AG20443 (cell line): ENCODE measurements at regions not wholly inside any gene's neighbourhood (a gene's known extent, or its start where the extent isn't known, plus 50 kb on each side); places are given as distances from the start of the nearest gene placed in this dataset.
"Not testable (repeated sequence)": the region's sequence is repeated elsewhere in the genome, so short reads cannot be mapped to it uniquely, and the experiment has no call there.

Experiments
- DNase-seq: peaks from one replicate; pipeline ENCODE4 v3.0.0; 2012; ENCODE audit warnings: low spot score, mixed read lengths

DNA sequence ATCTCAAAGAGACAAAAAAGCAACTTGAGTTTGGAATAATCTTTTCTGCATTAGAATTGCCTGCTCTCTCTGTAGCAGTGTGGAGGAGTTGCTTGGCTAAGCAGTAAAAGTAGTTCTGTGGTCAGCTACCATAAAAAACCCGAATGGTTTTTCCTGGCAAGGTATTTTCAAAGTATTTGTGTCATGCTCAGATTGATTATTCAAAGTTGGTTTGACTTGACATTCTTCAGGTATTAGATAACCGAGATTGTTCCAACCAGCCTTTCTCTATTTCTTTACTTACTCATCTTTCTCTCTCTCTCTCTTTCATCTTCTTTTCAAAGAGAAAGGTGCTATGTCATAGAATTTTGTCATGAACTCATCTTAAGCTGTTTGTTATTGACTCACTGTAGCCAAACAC is 404.9 kb downstream of the CPS1 start:
- no peak for DNase-seq

DNA sequence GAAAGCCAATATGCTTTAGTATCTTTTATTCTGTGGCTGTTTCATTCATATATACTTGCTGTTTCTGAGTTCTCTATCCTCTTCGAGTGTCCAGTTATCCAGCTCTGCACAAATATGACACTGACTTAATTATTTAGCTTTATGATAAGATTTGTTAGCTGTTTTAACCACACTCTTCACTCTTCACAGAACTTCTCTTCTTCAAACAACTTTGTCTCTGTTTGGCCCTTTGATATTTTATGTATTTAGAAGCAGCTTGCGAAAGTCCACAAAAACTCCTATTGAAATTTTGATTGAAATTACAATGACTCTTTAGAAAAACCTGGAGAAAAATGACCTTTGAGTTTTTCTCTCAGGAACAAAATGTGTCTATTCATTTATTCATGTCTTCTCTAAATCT is 407.0 kb downstream of the CPS1 start:
- DNase-seq: no peak

DNA sequence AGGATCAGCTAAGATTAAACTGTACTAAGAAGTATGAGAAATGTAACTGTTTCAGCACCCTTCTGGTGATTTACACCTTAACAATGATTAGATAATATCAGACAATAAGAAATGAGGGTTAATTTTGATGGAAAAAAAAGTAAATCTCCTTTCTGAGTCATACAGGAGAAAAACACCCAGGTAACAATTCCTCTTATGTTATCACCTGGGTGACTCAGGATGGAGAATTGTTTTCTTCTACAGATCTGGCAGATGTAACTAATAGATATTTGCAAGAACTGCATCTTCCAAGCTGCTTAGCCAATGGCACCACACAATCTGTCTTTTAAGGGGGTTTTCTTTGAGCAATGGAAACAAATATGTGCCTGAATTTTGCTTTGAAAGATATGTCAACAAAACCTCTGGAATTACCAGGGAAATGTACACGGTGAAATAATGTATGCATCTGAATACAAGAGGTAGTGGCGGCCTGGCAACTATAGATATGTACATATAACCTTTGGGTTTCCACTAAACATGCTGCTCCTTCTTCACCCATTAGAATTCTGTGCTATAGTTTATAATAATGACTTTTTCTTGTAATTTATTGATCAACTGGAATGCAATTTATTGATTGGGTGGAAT is 407.9 kb downstream of the CPS1 start:
- no peak for DNase-seq

DNA sequence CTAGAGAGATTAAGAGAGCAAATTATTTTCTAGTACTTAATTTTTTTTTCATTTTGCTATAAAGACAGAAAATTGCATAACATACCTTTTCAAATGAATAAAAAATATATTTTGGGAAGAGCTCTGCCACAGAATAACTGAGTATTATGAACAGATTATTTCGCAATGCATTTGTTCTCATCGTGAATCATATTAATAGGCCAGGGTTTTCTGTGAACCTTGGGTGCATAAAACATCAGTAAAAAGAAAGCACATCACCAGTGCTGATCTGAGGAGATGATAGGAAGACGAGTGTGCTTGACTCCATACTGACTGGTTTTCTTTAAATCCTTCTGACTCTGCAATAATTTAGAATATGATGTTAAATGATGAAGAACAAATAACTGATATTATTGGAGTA is 409.1 kb downstream of the CPS1 start:
- DNase-seq: no peak

DNA sequence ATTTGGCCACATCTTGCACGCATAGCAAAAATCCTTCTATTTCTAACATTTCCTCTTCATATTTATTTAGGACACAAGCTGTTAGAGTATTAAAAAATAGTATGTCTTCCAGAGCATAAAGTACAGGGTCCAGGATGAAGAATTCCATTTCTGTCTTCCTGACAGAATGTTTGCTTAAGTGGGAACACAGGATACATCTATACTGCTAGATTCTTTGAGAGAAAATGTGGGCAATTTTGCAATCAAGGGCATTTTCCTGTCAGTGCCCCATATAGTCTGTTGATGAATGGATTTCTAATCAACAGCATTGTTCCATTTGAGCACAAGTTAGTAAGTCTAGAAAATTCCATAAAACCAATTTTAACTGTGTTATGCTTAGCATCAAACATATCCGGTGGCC is 409.9 kb downstream of the CPS1 start:
- no peak for DNase-seq

DNA sequence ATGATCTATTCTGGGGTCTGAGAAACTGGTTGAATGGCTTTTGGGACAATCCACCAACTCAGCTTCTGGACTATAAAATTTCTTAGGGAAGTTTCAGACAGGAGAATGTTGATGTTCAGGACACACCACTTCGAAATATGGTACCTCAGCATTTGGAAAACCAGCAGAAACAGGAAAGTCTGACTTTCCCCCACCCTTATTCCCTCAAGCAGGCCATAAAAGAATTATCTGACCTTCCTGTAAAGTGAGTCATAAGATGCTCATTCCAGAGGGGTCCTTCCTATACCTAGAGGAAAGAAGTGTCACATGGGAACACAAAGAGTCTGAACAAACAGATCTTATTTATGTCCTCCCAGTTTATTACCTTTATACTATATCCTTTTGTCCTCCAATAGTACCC is 415.0 kb downstream of the CPS1 start:
- DNase-seq: no peak

DNA sequence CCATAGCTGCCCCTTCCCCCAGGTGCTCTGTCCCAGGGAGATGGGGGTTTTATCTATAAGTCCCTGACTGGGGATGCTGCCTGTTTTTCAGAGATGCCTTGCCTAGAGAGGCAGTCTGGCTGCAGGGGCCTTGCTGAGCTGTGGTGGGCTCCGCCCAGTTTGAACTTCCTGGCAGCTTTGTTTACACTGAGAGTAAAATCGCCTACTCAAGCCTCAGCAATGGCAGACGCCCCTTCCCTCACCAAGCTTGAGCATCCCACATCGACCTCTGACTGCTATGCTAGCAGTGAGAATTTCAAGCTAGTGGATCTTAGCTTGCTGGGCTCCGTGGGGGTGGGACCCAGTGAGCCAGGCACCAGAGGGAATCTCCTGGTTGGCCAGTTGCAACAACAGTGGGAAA is 430.4 kb downstream of the CPS1 start:
- not testable (repeated sequence) for DNase-seq

DNA sequence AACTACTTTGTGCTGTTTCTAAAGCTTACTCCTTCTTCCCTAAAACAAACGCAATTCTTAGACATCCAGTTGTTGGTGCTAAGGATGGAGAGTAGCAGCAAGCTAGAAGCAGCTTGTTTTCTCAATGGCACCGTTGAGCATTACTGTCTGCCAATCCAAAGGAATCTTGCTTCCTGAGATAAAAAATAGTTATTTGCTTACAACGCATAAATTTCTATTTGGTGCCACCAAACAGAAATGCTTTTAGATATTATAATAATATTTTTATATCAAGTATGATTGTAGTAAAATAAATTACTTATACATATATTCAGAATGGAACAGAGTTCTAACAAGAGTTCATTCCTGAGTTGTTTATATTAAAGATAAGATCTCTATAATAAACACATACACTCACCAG is 434.7 kb downstream of the CPS1 start:
- no peak for DNase-seq

DNA sequence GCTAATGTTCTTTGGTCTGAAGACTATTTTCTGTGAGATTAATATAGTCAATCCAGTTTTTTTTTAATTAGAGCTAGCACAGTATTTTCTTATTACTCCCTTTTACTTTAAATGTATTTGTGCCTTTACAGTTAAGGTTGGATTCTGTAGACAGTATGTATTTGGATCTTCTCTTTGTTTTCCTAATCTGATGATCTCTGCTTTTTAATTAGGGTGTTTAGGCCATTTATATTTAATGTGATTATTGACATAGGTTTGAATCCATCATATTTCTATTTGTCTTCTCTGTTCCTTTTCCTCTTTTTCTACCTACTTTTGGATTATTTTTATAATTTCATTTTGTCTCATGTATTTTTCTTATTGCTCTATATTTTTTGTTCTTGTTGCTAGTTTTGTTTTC is 437.7 kb downstream of the CPS1 start:
- DNase-seq: no peak

DNA sequence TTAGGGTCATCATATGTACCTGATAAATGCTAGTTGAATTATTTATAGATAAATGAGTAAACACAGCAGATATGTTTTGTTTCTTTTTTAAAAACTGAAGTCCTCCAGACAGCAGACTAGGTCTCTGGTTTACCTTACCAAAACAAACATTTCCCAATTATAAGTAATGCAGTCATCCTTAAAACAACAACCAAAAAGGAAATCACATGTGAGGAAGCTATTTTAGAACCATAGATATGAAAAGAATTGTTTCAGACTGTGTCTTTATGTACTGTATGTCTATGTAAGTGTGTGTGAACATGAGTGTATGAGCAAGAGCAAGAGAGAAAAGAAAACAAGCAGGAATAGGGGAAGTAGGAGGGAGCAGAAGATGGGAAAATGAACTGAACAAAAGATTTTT is 441.0 kb downstream of the CPS1 start:
- DNase-seq: no peak

DNA sequence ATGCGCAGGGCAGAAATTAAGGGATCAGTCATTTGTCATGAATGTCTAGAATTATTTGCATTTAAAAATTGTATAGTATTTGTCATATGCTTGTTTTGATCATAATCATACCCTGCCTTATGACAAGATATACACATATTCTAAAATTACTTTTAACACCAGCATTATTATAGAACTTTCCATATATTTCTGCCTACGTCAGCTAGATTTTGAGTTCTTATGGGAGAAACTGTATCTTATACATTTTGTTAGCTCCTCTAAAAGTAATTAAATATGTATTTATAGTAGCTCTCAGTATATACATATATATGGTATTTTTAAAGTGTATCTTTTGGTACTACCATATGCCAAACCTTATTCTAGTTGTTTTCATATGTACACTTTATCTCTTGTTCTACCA is 441.9 kb downstream of the CPS1 start:
- DNase-seq: no peak

DNA sequence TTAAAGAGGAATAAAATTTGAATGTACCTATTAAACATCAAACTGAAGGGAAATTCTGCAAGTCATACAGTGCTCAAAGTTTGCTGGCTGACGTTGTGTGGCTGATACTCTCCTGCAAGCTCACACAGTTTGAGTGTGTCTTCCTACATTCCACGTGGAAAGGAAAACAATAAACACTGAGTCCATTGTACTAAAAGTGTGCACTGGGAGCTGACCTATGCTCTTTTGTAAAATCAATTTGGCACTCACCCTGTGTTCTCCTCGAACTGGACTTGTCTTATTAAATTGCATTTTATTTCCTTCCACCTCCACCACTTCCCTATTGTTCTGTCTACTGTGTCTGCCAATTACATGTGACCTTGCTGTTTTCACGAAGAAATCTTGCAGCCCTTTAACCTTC is 458.0 kb downstream of the CPS1 start:
- no peak for DNase-seq

DNA sequence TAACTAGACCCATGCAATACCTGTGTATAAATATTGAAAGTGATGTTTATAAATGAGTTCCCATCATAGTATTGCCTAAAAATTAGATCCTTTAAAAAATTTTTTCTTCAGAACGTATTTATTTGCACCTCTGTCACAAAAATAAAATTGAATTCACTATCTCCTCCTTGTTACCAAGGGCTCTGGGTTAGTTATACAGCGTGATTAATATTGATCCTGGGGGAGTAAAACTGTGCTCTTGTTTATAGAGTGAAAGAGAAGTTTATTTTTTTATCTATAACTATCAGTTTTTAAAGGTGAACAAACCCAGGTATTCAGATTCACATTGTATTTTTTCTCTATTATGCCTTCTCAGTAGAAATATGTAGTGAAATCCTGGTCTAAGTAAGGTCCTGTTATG is 458.5 kb downstream of the CPS1 start:
- DNase-seq: no peak

DNA sequence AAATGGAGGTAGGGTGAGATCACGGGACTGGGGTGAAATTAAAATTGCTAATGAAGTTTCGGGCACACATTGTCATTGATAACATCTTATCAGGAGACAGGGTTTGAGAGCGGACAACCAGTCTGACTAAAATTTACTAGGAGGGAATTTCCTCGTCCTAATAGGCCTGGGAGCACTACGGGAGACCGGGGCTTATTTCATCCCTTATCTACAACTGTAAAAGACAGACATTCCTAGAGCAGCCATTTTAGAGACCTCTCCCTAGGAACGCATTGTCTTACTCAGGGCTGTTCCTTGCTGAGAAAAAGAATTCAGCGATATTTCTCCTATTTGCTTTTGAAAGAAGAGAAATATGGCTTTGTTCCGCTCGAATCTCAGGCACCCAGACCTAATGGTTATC is 468.7 kb downstream of the CPS1 start:
- DNase-seq: not testable (repeated sequence)

DNA sequence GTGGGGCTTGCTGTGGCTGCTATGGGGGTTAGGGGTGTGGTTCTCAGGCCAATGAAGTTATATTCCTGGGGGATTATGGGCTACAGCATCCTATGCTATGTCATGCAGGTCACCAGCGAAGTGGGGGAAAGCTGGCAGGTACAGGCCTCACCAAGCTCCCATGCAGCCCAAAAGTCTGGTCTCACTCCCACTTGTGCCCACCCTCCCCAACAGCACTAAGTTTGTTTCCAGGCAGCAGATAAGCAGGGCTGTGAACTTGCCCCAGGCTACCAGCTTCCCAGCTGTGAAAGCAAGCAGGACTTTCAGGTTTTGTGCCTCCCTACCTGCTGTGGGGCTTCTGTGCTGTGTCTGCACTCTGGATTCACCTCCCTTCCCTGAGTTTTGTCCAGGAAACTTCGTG is 469.7 kb downstream of the CPS1 start:
- DNase-seq: no peak

DNA sequence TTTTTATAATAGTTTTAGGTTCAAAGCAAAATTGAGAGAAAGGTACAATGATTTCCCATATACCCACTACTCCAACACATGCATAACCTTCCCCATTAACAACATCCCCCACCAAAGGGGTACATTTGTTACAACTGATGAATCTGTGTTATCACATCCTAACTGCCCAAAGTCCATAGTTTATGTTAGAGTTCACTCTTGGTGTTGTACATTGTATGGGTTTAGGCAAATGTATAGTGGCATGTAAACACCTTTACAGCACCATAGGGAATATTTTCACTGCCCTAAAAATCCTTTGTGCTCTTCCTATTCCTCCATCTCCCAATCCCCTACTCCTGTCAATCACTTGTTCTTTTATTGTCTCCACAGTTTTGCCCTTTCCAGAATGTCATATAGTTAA is 471.6 kb downstream of the CPS1 start:
- DNase-seq: no peak

DNA sequence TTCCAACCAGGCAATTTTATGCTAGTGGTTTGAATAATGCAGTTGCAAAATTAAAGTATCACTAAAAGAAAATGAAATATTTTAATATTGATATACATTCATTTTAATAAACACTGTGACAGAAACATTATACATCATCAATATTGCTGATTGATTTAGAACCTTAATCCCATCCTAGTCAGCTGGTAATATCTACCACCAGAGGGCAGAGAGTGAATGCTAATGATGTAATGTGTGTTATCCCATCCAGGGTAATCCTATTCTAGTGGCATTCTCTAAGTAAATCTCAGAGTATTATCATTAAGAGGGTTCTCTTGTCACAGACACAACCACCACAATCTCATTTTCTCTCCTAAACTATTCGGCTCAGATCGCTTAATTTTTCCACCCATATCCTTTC is 477.4 kb downstream of the CPS1 start:
- DNase-seq: no peak

DNA sequence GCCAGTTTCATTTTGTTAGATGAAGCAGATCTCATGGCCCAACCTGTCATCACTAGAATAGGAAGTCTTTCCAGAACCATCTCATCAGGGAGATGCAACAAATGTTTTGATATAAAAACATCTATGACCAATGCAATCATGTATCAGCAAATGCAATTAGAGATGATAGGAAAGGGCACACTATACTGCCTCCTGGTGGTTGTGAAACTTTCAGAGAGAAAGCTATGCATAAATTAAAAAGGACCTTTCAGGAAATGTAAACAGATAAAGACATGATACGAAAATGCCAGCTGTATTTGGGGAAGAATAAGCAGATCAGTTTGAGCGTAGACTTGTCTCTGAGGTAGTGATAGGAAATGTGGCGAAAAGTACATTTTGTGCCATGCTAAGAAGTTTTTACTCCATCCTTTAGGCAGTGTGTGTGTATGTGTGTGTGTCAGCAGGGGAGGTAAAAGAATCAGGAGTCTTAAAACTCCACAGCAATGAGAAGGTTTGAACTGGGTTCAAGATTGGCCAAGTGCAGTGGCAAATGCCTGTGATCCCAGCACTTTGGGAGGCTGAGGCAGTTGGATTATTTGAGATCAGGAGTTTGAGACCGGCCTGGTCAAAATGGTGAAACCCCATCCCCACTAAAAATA is 479.3 kb downstream of the CPS1 start:
- DNase-seq: peak; percentile 8

DNA sequence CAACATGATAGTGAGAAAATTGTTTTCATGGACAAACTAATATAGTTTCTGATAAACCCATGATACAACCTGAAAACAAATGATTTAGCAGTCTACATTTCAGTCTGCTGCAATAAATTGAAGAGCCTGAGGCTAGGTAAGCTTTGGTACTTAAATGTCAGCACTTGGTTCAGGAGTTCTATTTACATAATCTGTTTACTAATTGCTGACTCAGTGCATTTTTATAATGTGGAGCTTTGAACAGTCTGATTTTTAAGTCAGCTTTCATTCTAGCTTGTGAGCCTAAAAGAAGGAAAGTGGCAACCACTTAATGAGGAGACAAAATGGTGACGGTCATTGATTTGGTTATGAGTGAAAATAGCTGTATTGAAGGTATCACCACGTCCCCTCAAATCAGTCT is 488.6 kb downstream of the CPS1 start:
- DNase-seq: no peak

DNA sequence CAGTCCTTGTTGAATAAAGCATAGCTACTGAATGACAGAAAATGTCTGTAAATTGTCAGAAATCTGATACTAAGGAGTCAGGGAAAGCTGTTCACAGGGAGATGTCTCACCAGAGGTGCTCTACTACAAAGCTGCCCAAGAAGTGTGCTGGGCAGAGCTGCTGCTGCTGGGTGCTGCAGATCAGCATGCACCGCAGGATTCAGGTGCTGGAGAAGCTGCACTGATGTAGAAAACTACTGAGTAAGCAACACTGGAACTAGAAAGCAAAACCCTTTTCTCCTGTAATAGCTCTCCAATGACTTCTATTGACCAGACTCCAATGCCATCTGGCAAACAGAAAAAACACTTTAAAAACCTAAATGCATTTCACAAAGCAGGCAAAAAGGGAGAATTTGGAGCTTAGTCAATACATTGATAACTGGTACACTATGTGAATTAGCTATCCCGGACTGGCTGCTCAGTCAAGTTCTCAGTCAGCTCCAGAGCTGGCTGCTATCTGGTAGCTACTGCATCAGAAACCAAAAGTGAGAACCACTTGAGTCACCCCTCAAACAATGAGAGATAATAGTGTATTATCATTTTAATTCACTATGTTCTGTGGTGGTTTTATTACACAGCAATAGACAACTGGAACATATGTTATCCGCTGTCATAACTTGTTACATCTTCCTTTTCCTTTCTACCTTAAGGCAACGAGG is 493.1 kb downstream of the CPS1 start:
- DNase-seq: no peak

DNA sequence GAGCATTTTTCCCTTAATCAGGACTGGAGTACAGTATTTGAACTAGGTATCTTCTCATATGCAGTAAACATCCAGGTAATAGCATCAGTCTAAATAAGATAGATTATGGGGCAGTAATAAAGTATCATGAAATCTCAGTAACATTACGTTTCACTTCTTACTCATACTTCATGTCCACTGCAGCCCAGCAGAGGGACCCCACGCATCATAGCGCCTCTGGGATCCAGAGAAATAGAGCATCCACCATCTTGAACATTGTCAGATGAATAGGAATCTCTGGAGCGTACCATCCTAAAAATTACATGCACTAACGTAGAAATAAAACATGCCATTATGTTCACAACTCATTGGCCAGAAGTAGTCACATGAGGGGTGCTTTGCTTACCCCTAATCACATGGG is 499.0 kb downstream of the CPS1 start:
- no peak for DNase-seq

DNA sequence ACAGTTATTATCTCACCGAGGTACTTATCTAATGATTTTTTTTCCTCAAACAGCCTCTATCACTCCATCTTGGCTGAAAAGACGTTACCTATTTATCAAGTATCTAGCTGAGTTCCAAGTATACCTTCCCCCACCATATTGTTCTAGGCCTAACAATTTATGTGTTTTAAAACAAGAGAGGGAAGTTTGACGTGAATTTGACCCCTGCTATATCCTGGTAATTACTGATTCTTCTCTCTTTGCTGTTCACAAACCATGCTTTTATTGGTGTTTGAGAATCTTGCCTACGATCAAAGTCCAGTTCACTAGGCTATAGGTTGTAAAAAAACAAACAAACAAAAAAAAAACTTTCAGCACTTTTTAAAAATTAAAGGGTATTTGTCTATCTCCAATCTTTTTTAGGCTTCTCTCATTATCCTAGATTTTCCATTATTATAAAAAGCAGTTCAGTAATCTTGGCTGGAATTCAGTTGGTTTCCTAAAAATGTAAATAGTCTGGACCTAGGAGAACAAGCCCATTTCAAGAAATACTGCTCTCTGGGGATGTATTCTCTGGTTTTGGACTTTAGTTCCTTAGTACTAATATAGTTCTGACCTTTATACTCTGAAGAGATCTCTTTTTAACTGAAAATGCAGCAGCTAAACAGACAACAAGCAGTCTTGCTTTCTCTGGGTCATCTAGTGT is 505.4 kb downstream of the CPS1 start:
- no peak for DNase-seq

DNA sequence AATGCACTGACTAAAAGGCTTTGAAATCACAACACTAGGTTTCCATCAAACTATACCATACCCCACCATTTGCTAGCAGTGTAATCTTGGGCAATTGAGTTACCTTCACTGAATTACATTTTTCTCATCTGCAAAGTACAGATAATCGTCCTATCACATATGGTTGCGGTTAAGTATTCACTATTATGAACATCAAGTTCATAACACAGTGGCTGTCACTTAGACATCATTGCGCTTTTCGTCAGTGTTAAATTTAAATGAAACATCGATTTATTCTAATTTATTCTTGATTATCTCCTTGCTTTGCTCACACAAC is 505.9 kb downstream of the CPS1 start:
- DNase-seq: no peak
